Pancreas (tissue), 10 donors: ENCODE measurements at regions not wholly inside any gene's neighbourhood (a gene's known extent, or its start where the extent isn't known, plus 50 kb on each side); places are given as distances from the start of the nearest gene placed in this dataset.
A peak's percentile ranks its signal among the peaks of the same experiment; 100 is the strongest.

Experiments used
- ATAC-seq, 4 donors: fragments of 200-7000 bp; cut with Tn5 transposase; one replicate each; pipeline versions ENCODE4 v1.8.0 to v1.9.1; 2020; ENCODE audit warnings: mild to moderate bottlenecking in 4 of 4, moderate library complexity in 4 of 4
- DNase-seq, 6 donors: peaks; one replicate each; pipeline ENCODE4 v3.0.0-alpha.2; 2020
- FAIRE-seq: peaks from 2 replicates; lab custom pipeline; 2012; peaks lifted over from hg19 to GRCh38; lab: Jason Lieb, UNC
- H3K27ac ChIP-seq, 4 donors: fragments of 200-600 bp; sonication (generic); 1 replicate in 3 of 4; 2 replicates in 1 of 4; pipeline versions ENCODE4 v1.5.0 to v1.8.0; 2020
- H3K27me3 ChIP-seq, 4 donors: fragments of 200-600 bp; one replicate each; pipeline ENCODE4 v1.8.0; 2021
- H3K36me3 ChIP-seq, 3 donors: fragments of 200-600 bp; sonication (generic) in 1 of 3; one replicate each; pipeline versions ENCODE4 v1.5.0 to v1.8.0; 2020 to 2021
- H3K4me1 ChIP-seq, 3 donors: fragments of 200-600 bp; one replicate each; pipeline ENCODE4 v1.8.0; 2021
- H3K4me3 ChIP-seq, 4 donors: fragments of 200-600 bp; sonication (generic) in 2 of 4; one replicate each; pipeline versions ENCODE4 v1.5.0 to v1.8.0; 2020 to 2021
- H3K9me3 ChIP-seq, 4 donors: fragments of 200-600 bp; one replicate each; pipeline ENCODE4 v1.8.0; 2021
- WGBS, 2 donors: extraction: QIAGEN DNeasy Blood & Tissue Kit; methylation state at CpG; one replicate each; pipeline ENCODE4 v1.1.7; 2013; 5-methylcytosine and 5-hydroxymethylcytosine counted together
- intact Hi-C, 3 donors: fragments of 100-400 bp; cut with DNase I; formaldehyde crosslinking; loops; one replicate each; pipeline versions ENCODE4 v1.11.1 to v1.14.2; 2022
- TF ChIP-seq, protein P1 (sequence below), 4 donors: fragments of 200-600 bp; sonication (generic) in 3 of 4; IDR thresholded peaks; one replicate each; pipeline versions ENCODE4 v1.5.0 to v1.8.0; 2021; ENCODE audit warnings: antibody characterized with exemption in 4 of 4
- donor health status: healthy with polysubstance abuse.
- donor health status: DM: no; HTN: no; CAD: no; lungs with moderate emphysema.
- donor health status: DM: no; HTN: no; CAD: no.
- donor health status: control.
- donor health status: control.
- donor health status: Bipolar disorder and iron deficiency.
- donor health status: DM: yes; HTN: yes; CAD: no.
- donor health status: DM: no; HTN: no; CAD: no.
- donor health status: DM: no; HTN: no; CAD: no.
- donor health status: DM: yes; HTN: yes; CAD: no.

DNA sequence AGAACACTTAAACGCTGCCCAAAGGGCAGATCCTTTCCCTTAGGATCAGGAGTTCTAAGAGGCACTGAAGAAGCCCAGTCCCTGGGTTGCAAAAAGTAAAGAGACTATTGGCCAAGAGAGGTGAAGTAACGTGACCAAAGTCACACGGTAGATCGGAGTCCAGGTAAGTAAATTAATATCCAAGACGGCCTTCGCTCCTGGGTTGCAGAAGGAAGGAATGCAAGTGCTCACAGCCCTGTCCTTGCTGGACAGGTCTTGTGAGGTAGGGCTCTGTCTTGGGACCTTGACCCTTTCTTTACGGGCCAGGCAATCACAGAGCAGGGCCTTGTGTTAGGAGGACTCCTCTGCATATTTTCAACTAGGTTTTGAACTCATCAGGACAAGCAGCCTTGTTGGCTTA, 243.7 kb upstream of the PDE10A start:
- ATAC-seq, result no peak
- Histone ChIP-seq H3K36me3 (no peaks in the 10 kb centered on the region), H3K27ac (no peak overlapping the region), H3K27me3 (no peaks in the 10 kb centered on the region), H3K4me1 (no peaks in the 10 kb centered on the region), H3K4me3 (no peak overlapping the region), H3K9me3 (no peaks in the 10 kb centered on the region)
- TF ChIP-seq, protein P1, sequence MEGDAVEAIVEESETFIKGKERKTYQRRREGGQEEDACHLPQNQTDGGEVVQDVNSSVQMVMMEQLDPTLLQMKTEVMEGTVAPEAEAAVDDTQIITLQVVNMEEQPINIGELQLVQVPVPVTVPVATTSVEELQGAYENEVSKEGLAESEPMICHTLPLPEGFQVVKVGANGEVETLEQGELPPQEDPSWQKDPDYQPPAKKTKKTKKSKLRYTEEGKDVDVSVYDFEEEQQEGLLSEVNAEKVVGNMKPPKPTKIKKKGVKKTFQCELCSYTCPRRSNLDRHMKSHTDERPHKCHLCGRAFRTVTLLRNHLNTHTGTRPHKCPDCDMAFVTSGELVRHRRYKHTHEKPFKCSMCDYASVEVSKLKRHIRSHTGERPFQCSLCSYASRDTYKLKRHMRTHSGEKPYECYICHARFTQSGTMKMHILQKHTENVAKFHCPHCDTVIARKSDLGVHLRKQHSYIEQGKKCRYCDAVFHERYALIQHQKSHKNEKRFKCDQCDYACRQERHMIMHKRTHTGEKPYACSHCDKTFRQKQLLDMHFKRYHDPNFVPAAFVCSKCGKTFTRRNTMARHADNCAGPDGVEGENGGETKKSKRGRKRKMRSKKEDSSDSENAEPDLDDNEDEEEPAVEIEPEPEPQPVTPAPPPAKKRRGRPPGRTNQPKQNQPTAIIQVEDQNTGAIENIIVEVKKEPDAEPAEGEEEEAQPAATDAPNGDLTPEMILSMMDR (IDR thresholded peaks at IDR 0.05), result no peak
- DNase-seq, result no peak
- FAIRE-seq, result no peak
- 63 to 69% methylated on average over 7 of the region's 7 CpGs for WGBS, 2 donors
- intact Hi-C loops, result no loop called here

DNA sequence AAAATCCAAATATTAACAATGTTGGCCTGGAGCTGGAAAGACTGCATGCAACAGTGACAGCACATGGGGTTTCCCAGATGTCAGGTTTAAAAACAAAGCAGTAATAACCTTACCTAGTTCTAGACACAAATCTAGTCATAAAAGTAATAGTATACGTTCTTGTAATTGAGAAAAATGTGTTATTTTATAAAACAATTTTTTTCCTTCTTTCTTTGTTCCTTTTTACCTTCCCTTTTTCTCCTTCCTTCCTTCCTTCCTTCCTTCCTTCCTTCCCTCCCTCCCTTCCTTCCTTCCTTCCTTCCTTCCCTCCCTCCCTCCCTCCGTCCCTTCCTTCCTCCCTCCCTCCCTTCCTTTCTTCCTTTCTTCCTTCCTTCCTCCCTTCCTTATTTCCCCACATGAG, 242.7 kb upstream of the PDE10A start:
- Histone ChIP-seq H3K4me1 (no peaks in the 10 kb centered on the region), H3K27ac (no peak overlapping the region), H3K27me3 (no peaks in the 10 kb centered on the region), H3K9me3 (no peaks in the 10 kb centered on the region), H3K4me3 (no peak overlapping the region), H3K36me3 (no peaks in the 10 kb centered on the region)
- FAIRE-seq, result no peak
- ATAC-seq, result no peak
- TF ChIP-seq, protein P1 (IDR thresholded peaks at IDR 0.05), result no peak
- no peak for DNase-seq
- intact Hi-C loops, result no loop called here
- WGBS, 2 donors, result 47 to 73% methylated on average over 1 of the region's 2 CpGs

DNA sequence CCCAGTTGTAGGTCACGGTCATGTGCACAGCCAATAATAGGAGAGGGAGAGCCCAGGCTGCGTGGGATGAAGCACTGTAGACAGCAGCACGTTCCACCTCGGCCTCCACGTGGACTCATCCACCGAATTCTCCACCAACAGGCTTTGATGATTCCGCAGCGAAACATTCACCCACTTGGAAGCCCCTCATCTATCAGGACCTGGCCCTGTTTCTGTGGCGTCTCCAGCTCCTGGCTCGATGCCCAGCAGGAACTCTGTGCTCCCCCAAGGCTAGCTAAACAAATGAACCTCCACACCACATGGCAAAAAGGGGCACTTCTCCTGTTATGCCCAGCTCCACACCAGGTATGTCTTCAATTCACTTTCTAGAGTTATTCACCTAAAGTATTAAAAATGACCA, 237.9 kb upstream of the PDE10A start:
- no peak for FAIRE-seq
- Histone ChIP-seq H3K4me3 (no peak overlapping the region), H3K36me3 (no peaks in the 10 kb centered on the region), H3K27ac (no peak overlapping the region), H3K9me3 (no peaks in the 10 kb centered on the region), H3K4me1 (no peaks in the 10 kb centered on the region), H3K27me3 (no peaks in the 10 kb centered on the region)
- TF ChIP-seq, protein P1 (IDR thresholded peaks at IDR 0.05), result no peak
- no peak for ATAC-seq
- no peak for DNase-seq
- intact Hi-C loops, result no loop called here
- 54 to 57% methylated on average over 10 of the region's 10 CpGs for WGBS, 2 donors

DNA sequence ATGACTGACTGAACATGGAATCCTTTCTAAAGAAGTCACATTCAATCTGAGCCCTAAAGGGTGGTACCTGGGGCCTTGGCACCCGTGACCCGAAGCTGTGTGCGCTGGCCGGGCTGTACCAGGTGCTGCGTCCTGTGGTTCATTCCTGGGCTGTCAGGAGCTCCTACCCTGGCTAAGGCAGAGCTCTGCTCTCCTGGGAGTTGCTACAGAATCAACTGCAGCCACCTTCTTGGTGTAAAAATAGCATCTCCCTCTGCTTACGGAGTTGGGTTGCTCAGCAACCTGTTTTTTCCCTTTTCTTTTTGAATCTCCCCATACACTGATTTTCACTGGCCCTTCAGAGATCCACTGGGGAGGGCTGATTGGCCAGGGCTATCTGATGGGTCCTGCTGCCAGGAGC, 236.6 kb upstream of the PDE10A start:
- intact Hi-C loops, result loop anchor here in 1 of 3 donors (5.0 kb wide), 1 partner anchor 198 kb away; no protein-coding TSS in a partner anchor
- Histone ChIP-seq H3K27me3 (no peaks in the 10 kb centered on the region), H3K9me3 (no peaks in the 10 kb centered on the region), H3K36me3 (no peaks in the 10 kb centered on the region), H3K27ac (no peak overlapping the region), H3K4me1 (no peaks in the 10 kb centered on the region), H3K4me3 (no peak overlapping the region)
- WGBS, 2 donors, result 59 to 70% methylated on average over 6 of the region's 6 CpGs
- DNase-seq (no peak), ATAC-seq (no peak), FAIRE-seq (no peak)
- TF ChIP-seq, protein P1 (IDR thresholded peaks at IDR 0.05), result no peak

DNA sequence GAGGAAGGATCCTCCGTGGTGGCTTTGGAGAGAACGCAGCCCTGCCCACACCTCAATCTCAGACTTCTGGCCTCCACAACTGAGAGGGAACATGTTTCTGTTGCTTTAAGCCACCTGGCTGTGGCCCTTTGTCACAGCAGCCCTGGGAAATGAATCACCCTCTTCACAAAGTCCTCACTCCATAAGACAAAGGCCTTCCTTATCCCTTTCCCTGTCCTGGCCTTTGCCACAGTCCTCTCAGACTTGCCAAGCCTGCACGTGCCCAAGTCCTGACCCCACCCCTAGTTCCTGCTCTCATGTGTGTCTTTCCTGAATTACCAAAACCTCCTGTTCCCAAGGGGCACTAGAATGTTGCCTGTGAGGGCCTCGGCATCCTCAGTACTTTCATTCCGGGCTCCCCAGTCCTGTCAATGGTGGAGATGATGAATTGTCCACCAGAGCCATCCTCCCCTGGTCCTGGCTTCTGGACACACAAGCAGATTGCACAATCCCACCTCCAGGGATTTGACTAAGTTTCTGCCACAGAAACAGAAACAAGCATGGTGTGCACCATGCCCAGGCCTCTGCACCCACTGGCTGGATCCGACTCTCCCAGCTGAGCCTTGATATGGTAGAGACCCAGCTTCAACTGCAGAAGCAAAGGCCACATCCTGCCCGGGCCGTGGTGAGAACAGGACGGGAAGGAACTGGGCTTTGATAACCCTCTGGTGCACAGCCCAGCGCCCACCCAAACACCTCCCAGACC, 232.6 kb upstream of the PDE10A start:
- Histone ChIP-seq H3K27ac (no peak overlapping the region), H3K4me3 (no peak overlapping the region), H3K4me1 (no peaks in the 10 kb centered on the region), H3K9me3 (no peaks in the 10 kb centered on the region), H3K36me3 (no peaks in the 10 kb centered on the region), H3K27me3 (no peaks in the 10 kb centered on the region)
- intact Hi-C loops, result loop anchor here in 1 of 3 donors (5.0 kb wide), 1 partner anchor 202 kb away; no protein-coding TSS in a partner anchor
- TF ChIP-seq, protein P1 (IDR thresholded peaks at IDR 0.05), result no peak
- FAIRE-seq (no peak), DNase-seq (no peak), ATAC-seq (peak in 1 of 4 donors; percentile 21)
- 57 to 71% methylated on average over 10 of the region's 10 CpGs for WGBS, 2 donors
